NB4 (cell line): ENCODE measurements at regions not wholly inside any gene's neighbourhood (a gene's known extent, or its start where the extent isn't known, plus 50 kb on each side); places are given as distances from the start of the nearest gene placed in this dataset.

ENCODE experiments used
- MAX ChIP-seq: IDR thresholded peaks from 2 replicates; pipeline ENCODE4 v1.6.1; 2011; ENCODE audit warnings: low read depth, low read length
- MYC ChIP-seq: IDR thresholded peaks from 2 replicates; pipeline ENCODE4 v1.6.1; 2011; ENCODE audit warnings: low read depth, low read length
- TF ChIP-seq, protein P1 (sequence below): IDR thresholded peaks from one replicate; pipeline ENCODE4 v1.5.1; 2012; ENCODE audit warnings: low read depth, low read length

GRCh38 chr12:29867823-29868222, 84.1 kb upstream of the TMTC1 start:
- TF ChIP-seq, protein P1, sequence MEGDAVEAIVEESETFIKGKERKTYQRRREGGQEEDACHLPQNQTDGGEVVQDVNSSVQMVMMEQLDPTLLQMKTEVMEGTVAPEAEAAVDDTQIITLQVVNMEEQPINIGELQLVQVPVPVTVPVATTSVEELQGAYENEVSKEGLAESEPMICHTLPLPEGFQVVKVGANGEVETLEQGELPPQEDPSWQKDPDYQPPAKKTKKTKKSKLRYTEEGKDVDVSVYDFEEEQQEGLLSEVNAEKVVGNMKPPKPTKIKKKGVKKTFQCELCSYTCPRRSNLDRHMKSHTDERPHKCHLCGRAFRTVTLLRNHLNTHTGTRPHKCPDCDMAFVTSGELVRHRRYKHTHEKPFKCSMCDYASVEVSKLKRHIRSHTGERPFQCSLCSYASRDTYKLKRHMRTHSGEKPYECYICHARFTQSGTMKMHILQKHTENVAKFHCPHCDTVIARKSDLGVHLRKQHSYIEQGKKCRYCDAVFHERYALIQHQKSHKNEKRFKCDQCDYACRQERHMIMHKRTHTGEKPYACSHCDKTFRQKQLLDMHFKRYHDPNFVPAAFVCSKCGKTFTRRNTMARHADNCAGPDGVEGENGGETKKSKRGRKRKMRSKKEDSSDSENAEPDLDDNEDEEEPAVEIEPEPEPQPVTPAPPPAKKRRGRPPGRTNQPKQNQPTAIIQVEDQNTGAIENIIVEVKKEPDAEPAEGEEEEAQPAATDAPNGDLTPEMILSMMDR = no peak
- no peak for TF ChIP-seq MAX
- TF ChIP-seq MYC = no peak
